Right kidney (tissue), 1 donor: ENCODE measurements at regions not wholly inside any gene's neighbourhood (a gene's known extent, or its start where the extent isn't known, plus 50 kb on each side); places are given as distances from the start of the nearest gene placed in this dataset.
"Not testable (repeated sequence)": the region's sequence is repeated elsewhere in the genome, so short reads cannot be mapped to it uniquely, and the experiment has no call there.

Experiments
- DNase-seq: peaks from one replicate; pipeline ENCODE4 v3.0.0-alpha.2; 2016

DNA sequence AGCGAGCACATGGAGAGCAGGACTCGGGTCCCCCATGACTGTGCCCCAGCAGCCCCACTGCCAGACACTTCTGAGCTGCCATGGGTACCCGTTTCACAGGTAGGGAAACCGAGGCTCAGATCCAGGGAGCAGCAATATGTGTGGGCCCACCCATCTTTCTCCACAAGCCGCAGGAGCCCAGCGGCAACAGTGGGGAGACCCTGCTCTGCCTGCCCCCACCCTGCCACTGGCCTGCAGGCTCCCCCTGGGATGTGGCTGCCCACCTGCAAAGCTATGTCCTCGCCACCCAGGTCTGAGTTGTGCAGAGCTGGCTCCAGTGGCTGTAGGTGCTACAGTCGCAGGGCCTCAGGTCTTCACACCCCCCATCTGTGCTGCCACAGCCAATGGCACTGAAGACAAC is 50.6 kb upstream of the C1QTNF9B start:
- no peak for DNase-seq

DNA sequence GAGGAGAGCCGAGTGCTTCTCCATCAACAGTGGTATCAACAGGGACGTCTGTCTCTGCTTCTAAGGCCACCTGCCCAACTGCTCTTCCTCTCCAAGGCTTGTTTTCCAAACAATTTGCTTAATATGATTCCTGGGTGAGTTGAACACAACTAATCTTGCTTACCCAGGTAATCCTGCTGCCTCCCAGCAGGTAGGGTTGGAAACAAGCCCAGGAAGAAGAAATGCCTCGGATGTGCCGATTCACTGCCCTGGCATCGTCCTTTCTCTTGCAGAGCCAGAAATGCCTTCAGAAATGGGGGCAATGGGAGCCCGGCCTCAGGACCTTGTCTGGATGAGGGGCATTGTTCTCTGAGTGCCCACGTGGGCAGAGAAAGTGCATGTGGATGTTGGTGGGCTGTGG is 51.9 kb upstream of the C1QTNF9B start:
- DNase-seq: no peak

DNA sequence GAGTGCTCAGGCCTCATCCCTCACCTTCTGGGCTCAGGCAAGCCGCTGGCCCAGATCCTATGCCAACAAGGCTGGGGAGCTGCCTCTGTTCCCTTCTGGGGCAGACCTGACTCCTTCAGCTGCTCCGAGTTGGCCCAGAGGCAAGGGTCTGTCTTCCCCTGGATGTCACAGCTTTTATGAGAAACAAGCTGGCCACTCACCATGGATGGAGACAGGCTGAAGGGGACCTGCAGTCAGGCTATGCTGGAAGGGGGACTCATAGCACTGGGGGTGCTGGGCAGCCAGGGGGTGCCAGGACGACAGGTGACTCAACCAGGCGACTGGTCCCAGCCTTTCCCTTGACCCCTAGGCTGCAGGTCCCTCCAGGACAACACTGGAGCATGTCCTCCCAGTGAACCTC is 52.4 kb upstream of the C1QTNF9B start:
- DNase-seq: no peak

DNA sequence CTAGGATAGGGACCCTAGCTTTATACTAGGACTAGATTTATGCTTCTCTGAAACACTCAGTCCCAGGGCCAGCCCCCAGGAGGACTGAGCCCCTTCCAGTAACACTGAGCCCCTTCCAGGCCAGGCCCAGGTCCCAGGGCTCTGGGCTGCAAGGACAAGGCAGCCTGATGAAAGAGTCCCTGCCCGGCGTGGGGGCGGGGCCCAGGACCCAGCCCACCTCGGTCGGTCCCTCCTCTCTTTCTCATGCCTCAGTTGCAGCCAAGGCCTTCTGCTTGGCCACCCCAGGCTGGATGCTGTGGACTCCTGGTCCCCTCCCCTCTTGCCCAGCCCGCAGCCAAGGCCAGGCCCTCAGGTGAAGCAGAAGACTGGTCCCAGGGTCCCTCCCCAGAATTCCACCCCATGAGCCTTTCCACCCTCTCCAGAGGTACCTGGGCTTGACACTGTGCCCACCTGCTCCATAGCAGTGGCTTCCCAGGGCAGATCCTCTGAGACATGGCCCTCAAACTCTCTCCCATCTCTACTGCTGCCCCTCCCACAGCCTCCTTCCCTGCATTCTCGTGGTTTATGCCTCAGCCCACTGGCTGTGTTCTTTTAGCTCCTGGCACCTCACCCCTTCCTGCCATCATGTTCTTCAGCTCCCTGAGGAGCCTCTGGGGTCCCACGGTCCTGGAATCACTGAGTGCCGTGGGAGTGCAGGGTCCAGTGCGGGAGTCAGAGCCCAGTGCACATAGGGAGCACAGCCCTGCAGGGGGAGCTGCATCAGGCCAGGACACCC is 53.6 kb upstream of the C1QTNF9B start:
- no peak for DNase-seq

DNA sequence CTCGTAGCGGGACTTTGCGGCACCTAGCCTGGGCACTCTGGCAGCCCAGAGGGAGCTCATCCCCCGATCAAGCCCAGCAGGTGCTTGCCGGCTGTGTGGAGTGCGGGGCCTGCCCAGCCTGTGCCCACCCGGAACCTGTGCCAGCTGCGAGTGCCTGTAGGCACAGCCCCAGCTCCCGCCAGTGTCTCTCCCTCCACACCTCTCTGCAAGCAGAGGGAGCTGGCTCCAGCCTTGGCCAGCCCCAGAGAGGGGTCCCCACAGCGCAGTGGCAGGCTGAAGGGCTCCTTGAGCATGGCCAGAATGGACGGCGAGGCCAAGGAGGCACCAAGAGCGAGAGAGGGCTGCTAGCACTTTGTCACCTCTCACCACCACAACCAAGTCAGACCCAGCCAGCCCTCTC is 55.5 kb upstream of the C1QTNF9B start:
- no peak for DNase-seq

DNA sequence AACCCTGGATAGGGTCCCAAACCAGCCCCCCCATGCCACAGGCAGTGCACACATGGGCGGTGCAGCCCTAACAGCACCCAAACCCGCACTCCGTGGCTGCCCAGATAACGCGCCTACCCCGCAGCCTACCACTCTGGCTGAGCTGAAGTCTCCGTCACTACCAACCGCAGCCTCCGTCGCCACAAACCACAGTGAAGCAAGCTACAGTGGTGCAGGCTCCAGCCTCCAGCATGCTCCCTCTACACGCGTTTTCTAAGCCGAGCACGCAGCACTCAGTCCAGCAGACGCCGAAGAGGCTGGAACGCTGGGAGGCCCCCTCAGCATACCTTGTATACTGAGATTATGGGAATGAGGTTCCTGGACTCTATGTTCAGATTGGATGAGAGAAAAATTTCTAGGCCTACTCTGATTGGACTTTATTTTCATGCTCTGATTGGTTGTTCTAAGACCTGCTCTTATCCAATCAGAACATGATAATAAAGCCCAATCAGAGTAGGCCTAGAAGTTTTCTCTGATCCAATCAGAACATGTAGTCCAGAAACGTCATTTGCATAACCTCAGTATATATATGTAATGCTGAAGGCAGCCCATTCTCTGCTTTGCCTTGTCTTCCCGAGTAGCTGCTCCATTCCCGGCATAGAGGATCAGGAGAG is 56.7 kb upstream of the C1QTNF9B start:
- DNase-seq: no peak

DNA sequence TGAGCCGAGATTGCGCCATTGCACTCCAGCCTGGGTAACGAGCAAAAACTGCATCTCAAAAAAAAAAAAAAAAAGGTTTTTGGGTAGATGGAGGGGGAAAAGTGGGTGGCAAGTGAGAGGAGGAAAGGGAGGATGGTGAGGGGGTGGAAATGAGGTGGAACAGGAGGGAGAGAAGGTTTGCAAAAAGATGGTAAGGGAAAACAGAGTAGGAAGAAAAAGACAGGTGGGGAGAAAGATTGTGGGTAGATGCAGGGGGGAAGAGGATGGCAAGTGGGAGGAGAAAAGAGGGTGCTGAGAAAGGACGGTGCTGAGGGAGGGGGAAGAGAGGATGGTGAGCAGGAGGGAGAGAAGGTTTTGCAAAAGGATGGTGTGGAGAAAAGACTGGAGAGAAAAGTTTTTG is 57.8 kb upstream of the C1QTNF9B start:
- DNase-seq: no peak

DNA sequence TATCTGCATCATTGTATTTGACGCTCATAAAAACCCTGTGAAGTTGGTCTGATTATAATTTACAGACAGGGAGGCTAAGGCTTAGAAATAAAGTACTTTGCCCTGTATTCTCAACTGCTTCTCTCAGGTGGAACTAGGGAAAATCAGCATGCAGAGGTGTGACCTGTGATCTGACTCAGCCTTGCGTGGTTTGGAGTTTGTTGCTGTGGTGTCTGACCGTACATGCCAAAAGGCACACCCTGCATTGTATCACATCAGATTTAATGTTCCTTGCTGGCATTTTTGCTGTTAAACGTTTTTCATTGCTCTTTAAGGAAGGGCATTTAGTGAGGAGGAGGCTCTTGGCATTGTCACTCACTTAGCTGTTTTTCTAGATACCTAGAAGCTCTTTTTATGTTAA is 58.8 kb upstream of the C1QTNF9B start:
- no peak for DNase-seq

DNA sequence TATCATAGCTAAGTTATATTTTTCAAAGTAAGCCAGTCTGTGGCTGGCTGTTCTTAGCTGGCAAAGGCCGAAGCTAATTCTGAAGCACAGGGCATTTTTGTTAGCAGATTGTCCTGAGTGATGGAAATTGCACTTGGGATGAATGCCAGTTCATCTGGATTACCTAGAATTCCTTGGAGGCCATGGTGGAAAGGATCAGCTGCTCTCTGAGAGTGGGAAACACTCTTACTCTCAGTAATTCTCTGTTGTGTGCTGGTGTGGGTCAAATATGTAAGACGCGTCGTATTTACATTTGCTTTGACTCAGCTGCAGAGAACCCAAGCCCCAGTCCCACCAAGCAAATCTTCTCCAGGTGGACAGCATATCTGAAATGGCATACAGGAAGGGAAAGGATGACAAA is 60.7 kb upstream of the C1QTNF9B start:
- no peak for DNase-seq

DNA sequence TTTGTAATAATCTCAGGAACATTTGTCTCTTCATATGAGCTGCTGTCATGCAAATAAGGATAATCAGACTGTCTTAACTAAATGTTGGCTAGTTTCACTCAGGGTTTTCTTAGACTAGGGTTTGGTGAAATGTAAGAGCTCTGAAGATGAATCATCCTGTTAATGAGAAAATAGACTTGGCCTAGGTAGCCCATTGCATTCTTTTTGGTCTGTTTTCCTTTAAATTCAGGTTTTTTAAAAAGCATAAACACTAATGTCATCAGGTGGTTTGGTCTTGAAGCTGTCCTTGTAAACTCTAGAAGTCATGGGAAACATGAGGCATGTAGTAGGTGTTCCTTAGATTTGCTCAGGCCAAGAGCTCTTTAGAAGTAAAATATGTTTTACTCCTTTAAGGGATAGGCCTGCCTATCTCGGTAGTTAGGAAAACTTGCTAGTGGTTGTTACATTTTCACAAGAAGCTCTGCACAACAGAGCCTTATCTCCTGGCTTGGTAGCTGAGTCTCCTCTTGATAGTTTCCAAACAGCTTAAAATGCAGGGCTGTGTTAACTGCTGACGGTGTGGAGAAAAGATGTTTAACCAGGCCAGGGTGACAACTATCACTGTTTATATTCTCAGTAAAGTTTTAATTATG is 62.0 kb upstream of the C1QTNF9B start:
- DNase-seq: no peak

DNA sequence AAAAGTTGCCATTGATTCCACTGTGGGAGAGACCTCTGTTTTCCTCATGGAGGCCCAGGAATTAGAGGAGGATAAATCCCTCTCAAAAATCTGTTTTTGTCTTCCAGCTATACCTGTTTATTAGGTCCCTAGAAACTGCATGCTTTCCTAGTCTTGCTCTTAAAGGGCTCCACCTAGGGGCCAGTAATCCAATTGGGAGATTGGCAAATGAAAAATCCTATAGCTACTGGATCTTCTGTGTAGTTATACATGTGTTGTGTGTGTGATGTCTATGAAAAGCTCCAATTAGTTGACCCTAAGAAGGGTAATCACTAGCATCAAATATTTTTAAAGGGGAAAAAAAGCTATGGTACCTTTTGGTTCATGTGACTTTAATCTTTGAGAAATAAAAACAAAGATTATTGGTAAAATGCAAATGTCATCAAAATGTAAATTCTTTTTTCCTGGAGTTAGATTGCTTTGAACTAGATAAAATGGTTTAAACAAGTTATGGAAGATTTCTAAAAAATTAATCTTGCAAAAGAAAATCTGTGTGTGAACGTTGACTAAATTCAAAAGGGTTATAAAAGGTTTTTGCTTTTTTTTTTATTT is 63.4 kb upstream of the C1QTNF9B start:
- DNase-seq: no peak

DNA sequence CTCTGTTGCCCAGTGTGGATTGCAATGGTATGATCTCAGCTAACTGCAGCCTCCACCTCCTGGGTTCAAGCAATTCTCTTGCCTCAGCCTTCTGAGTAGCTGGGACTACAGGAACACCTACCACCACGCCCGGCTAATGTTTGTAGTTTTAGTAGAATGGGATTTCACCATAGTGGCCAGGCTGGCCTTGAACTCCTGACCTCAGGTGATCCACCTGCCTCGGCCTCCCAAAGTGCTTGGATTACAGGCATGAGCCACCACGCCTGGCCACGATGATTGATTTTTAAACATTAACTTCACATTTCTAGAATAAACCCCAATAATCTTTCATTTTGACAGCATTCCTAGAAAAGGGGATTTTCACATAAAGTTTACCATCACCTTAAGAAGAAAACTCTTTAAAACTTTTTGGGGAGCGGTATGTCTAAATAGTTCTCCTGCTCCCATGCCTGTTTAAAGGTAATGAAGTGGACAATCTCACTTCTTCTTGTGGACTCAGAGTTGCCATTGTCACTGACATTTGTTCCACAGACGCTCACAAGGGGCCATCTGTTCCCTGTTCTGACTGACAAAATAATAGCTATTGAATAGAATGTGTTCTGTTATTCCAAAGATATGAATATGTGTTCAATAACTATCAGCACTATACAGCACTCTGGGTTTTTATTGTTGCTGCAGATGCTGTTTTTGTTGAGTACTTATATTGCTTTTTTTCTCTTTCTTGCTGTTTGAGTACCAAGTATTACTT is 66.1 kb upstream of the C1QTNF9B start:
- no peak for DNase-seq

DNA sequence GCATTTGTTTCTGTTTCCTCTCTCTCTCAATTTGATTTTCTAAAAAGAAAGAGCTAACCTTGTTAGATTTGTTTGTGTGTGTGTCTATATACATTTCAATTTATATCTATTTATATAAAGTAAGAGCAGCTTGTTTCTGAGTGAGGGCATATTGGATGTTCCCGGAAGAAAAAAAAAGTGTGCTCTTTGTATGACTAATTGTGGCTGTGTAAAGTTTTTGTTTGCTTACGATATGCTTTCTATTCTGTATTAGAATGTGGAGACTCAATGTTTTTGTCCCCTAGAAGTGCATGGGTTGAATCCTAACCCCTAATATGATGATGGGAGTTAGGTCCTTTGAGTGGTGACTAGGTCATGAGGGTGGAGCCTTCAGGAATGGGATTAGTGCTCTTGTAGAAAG is 66.6 kb upstream of the C1QTNF9B start:
- no peak for DNase-seq

DNA sequence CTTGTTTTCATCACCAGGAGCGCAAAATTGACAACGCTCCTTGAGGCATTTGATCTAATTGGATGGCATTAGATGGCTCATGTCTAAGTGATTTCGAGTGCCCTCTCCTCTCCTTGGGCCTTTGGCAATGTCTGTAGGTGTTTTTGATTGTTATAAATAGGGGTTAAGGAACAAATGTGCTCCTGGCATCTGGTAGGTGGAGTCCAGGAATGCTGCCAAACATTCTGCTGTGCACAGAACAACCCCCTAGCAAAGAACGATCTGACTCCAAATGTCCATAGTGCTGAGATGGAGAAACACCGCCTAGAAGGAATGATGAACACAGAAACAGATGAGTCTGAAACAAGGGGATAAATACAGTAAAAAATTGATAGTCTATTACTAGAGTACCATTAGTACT is 68.0 kb upstream of the C1QTNF9B start:
- DNase-seq: no peak

DNA sequence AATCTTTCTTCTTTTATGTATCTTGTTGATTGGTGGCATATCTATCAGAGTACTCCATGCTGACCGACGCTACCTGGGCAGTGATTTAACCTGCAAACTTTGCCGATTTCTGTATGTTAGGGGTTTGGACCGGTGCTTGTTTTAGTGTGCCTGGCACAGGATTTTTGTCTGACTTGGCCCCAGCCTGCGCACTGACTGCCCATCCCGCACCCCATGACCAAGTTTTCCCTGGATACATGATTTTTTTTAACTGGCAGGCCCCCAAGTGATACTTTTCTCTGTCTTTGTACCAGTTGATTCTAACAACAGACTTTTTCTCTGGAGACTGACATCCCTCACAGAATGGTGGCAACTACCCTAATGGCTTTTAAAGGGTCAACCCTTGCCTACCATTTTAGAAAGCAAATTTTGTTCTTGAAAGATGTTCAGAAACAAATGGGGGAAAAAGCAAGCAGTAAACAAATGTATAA is 69.0 kb upstream of the C1QTNF9B start:
- DNase-seq: no peak

DNA sequence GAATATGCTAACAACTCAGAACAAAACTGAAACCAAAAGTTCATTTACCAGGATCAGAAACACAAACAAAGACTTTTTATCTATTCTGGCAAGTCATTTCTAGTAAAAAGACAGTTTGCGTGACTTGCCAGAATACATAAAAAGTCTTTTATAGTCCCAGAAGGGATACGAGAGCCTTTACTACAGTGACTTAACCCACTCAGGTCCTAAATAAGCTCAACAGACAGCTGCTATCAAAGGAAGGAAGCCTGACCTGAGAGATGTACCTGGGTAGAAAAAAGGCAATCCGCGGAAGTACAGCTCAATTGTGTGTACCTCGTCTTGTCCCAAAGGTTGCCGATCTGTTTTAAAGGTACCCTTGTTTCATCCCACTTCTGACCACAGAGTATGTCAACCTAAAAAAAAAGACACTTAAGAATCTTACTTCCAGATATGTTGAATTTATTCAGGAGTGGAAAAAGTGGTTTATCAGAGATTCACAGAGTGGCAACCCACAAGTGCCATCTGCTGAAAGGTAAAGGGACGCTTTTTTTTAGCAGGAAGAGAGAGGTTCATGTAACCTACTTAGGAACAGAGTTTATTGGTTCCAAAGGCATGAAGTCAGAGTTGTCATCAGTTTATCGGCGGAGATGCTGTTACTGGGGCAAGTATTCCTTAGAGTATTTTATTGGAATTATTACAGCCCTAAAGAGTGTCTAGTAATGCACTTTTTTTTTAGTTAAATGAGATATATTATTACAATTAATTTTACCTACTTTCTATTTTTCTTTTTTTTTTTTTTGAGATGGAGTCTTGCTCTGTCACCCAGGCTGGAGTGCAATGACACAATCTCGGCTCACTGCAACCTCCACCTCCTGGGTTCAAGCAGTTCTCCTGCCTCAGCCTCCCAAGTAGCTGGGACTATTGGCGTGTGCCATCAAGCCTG is 69.7 kb upstream of the C1QTNF9B start:
- no peak for DNase-seq

DNA sequence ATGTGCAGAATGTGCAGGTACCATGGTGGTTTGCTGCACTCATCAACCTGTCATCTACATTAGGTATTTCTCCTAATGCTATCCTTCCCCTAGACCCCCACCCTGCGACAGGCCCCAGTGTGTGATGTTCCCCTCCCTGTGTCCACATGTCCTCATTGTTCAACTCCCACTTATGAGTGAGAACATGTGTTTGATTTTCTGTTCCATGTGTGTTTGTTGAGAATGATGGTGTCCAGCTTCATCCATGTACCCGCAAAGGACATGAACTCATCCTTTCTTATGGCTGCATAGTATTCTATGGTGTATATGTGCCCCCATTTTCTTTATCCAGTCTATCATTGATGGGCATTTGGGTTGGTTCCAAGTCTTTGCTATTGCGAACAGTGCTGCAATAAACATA is 70.5 kb upstream of the C1QTNF9B start:
- DNase-seq: not testable (repeated sequence)

DNA sequence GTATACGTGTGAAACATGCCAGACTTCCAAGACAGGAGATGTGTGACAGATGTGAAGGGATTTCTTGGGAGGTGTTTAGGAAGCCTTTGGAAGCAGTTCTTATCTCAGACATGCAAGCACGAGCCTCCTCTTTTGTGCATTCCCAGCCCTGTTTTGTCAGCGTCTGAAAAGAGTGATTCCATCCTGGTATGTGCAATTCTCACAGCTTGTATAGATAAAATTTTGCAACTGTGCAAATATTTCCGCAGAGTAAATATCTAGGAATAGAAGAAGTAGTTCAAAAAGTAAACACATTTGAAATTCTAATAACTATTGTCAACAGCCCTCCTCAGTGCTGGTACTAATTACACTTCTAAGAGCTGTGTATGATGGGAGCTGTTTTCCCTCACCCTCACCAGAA is 72.3 kb upstream of the C1QTNF9B start:
- DNase-seq: no peak

DNA sequence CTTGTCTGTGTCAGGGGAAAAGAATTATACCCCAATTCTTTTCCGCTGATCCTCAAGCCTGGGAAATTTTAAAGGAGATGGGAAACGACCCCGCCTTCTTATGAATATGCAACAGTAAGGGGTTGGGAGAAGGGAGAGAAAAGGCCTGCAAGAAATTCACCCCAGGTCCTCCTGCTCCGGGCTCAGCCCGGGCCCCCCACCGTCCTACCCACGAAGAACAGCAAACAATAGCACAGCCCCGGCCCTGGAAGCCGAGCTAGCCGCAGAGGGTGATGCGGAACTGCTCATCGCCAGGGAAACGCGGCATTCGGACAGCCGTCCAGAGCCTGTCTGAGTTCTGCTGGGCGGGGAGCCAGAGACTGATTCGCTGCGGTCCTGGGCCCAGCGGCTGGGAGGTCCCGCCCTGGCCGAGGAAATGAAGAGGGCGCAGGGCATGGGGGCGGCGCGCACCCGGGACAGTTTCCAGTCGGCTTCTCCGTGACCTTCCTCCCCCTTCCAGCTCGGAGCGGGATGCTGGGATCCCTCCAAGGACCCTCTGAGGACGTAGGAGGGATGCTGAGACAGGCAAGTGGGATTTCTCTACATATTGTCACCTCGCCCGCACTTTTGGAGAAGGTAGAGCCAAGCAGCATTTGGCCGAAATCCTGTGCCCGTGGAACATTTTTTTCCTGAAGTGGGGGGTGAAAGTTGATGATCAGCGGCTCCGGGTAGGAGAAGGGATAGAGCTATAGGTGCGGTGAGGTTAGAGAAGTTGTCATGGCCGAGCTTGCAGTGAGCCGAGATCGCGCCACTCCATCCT is 82.3 kb upstream of the C1QTNF9B start:
- peak; percentile 86 for DNase-seq

DNA sequence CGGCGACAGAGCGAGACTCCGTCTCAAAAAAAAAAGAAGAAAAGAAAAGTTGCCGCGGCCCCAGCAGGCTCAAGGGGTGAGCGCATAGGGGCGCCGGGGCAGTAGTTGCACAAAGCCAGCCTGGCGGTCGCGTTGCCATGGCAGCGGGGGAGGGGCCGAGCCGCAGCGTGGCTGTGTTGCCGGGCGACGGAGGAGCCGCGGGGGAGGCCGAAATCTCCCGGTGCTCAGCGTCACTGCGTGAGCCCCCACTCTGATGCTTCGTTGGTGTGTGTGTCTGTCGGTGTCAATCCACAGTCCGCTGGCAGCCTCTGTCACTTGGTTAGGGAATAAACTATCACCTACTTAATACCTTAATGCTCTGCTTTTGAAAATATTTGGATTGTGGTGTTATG is 82.9 kb upstream of the C1QTNF9B start:
- no peak for DNase-seq

DNA sequence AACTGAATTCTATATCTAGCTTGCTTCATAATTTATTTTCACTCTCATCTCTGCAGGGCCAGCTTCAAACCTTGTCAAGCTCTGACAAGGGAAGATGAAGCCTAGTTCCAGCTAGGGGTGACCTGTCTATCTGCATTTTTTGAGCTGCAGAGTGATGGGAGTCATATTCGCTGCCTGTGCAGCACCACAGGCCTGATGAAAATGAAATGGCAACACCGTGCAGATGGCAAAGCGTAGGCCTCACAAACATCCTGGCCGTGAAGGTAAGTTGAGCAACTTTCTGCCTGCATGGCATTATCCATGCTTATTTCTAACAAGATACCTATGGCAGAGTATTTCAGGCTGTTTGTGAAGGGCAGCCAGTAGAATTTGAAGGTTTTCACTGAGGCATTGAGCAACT is 86.4 kb upstream of the C1QTNF9B start:
- DNase-seq: no peak
